ENCODE measurements at regions not wholly inside any gene's neighbourhood (a gene's known extent, or its start where the extent isn't known, plus 50 kb on each side); places are given as distances from the start of the nearest gene placed in this dataset.

- TF ChIP-seq CTCF (IDR thresholded peaks at IDR 0.05) (no peak), ZFX (IDR thresholded peaks at IDR 0.05; ENCODE audit: borderline replicate concordance) (no peak)
Measured at GRCh38 chr14:23801766-23802165, 151.8 kb upstream of the DHRS4 start.

All from 22Rv1 (cell line).